K562 (cell line): ENCODE measurements at regions not wholly inside any gene's neighbourhood (a gene's known extent, or its start where the extent isn't known, plus 50 kb on each side); places are given as distances from the start of the nearest gene placed in this dataset.

Experiments used
- FOXM1 ChIP-seq, 2 experiments: fragments of 450-650 bp in 1 of 2; sonication (generic) in 1 of 2; formaldehyde crosslinking in 1 of 2; IDR thresholded peaks; 2 replicates each; pipeline versions ENCODE4 v1.6.1 to v1.9.0; 2017 to 2022; ENCODE audit warnings: low read depth in 2 of 2, mild to moderate bottlenecking in 2 of 2, missing genetic modification reagents in 1 of 2, moderate library complexity in 1 of 2
- GABPA ChIP-seq: fragments of 200-800 bp; sonication (Bioruptor generic); conservative IDR thresholded peaks from 2 replicates; pipeline ENCODE4 v1.6.1; 2016; ENCODE audit warnings: low read depth, missing genetic modification characterization, missing compliant biosample characterization
- MIER1 ChIP-seq: fragments of 450-650 bp; IDR thresholded peaks from 2 replicates; pipeline ENCODE4 v1.6.1; 2016; ENCODE audit warnings: antibody characterized with exemption, mild to moderate bottlenecking, low read depth
- SMAD2 ChIP-seq: fragments of 150-350 bp; IDR thresholded peaks from 2 replicates; pipeline ENCODE4 v1.6.1; 2014; ENCODE audit warnings: low read depth, mild to moderate bottlenecking, low read length
- SMC3 ChIP-seq: conservative IDR thresholded peaks from 2 replicates; pipeline ENCODE4 v1.6.1; 2011; ENCODE audit warnings: low read depth, low read length, improper control_type of control experiment; ENCODE audit not compliant: insufficient read depth
- U2AF1 ChIP-seq: fragments of 200-400 bp; formaldehyde crosslinking; optimal IDR thresholded peaks from 2 replicates; pipeline ENCODE3; 2017; ENCODE audit warnings: mild to moderate bottlenecking, low read depth, low read length, moderate library complexity
- TF ChIP-seq, protein P1 (sequence below): fragments of 450-650 bp; conservative IDR thresholded peaks from 2 replicates; pipeline ENCODE4 v1.6.1; 2016; ENCODE audit warnings: missing genetic modification characterization, low read depth, mild to moderate bottlenecking, missing compliant biosample characterization, moderate library complexity
- TF ChIP-seq, protein P2 (sequence below): sonication (generic); formaldehyde crosslinking; IDR thresholded peaks from 2 replicates; pipeline ENCODE4 v1.4.0; 2020; ENCODE audit warnings: mild to moderate bottlenecking, missing genetic modification reagents

DNA sequence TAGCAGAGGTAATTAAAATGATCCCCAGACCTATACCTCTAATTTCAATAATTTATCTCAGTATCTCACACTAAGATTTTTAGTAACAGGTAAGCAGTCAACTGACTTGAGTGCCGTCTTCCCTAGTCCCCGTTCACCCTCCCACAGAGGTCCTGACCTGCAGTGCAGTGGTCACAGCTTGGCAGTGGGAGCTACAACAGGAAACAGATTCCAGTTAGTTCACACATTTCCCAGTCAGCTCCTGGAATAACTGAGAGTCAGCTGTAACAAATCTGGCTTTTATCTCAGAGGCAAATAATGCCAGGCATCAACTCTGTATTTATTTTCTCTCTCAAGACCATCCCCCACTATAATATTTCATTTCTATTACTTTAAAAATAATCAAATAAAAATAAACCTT, 308.2 kb downstream of the ATP23 start:
- TF ChIP-seq SMC3 (no peak), U2AF1 (no peak), GABPA (tag) (no peak), FOXM1 (IDR thresholded peaks at IDR 0.05; ENCODE audit: low read depth) (no peak), FOXM1 (CRISPR knock-in tag; IDR thresholded peaks at IDR 0.05; ENCODE audit: low read depth) (no peak), SMAD2 (no peak), MIER1 (no peak)
- TF ChIP-seq, protein P1, sequence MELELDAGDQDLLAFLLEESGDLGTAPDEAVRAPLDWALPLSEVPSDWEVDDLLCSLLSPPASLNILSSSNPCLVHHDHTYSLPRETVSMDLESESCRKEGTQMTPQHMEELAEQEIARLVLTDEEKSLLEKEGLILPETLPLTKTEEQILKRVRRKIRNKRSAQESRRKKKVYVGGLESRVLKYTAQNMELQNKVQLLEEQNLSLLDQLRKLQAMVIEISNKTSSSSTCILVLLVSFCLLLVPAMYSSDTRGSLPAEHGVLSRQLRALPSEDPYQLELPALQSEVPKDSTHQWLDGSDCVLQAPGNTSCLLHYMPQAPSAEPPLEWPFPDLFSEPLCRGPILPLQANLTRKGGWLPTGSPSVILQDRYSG (tag): no peak
- TF ChIP-seq, protein P2, sequence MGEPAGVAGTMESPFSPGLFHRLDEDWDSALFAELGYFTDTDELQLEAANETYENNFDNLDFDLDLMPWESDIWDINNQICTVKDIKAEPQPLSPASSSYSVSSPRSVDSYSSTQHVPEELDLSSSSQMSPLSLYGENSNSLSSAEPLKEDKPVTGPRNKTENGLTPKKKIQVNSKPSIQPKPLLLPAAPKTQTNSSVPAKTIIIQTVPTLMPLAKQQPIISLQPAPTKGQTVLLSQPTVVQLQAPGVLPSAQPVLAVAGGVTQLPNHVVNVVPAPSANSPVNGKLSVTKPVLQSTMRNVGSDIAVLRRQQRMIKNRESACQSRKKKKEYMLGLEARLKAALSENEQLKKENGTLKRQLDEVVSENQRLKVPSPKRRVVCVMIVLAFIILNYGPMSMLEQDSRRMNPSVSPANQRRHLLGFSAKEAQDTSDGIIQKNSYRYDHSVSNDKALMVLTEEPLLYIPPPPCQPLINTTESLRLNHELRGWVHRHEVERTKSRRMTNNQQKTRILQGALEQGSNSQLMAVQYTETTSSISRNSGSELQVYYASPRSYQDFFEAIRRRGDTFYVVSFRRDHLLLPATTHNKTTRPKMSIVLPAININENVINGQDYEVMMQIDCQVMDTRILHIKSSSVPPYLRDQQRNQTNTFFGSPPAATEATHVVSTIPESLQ (CRISPR knock-in tag): no peak
